HG03280 (cell line): ENCODE measurements at regions not wholly inside any gene's neighbourhood (a gene's known extent, or its start where the extent isn't known, plus 50 kb on each side); places are given as distances from the start of the nearest gene placed in this dataset.
"Not testable (repeated sequence)": the region's sequence is repeated elsewhere in the genome, so short reads cannot be mapped to it uniquely, and the experiment has no call there.

Source experiments
- ATAC-seq: cut with Tn5 transposase; IDR thresholded peaks from one replicate; pipeline ENCODE4 v1.9.1; 2021; ENCODE audit warnings: mild to moderate bottlenecking, moderate library complexity; ENCODE audit not compliant: unreplicated experiment

DNA sequence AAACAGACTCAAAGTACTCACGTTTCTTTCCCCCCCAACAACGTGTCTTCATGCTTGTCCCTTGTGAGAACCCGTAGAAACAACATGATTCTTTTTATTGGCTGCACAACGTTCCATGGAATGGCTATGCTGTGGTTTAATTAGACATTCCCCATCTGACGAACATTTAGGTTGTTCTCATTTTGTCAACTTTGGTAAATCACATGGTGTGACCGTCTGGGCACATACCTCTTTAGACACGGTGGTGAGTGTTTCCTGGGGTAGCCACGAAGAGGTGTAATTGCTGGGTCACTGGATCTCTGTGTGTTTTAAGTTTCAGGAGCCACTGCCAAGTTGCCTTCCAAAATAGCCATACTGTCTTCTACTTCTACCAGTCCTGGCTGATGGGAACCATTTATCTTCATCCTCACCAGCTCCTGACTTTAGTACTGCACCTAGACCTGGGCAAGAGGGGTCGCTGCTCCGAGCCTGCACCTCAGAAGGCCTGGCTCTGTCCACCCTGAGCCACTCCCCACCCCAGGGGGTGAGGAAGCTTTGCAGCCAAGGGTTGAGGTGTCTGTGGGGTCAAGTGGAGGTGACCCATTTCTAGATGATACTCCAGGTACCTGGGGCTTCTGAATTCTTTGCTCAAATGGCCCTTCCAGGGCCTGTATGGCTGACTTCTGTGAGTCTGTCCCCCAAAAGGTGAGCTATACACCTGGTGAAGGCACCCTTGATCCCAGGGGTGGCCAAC is 84.7 kb downstream of the IRX5 start:
- no peak for ATAC-seq

DNA sequence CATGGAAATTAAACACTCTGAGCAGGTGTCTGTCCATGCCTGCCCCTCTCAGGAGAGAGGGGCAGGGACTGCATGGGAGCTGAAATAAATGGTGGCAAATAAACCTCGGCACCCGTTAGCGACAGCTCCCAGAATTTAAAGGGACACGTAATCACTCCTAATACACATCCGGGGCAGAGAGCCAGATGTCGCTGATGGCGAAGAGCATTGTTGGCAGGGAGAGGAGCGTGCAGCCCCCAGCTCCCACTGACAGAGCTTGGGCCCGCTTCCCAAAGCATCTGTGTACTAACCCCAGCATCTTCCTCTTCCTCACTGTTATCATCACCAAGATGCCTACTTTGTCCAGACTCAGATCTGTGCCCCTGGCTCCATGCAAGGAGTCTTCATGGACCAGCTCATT is 85.8 kb downstream of the IRX5 start:
- ATAC-seq, result no peak

DNA sequence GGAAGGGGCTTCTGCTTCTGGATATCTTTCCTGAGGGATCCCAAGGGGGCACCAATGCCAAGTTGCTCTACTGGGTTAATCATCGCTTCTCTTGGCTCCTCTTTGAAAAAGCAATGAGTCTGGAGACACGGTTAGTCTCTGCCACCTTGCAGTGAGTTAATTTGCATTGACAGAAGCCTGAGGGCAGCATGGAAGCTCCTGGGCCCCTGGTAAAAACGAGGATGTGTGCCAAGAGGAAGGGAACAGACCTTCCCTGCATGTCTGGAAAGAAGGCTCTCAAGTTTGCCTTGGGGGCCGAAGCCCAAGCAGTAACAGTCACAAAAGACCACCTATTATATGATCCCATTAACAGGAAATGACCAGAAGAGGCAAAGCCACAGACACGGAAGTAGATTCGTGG is 86.7 kb downstream of the IRX5 start:
- ATAC-seq, result no peak

DNA sequence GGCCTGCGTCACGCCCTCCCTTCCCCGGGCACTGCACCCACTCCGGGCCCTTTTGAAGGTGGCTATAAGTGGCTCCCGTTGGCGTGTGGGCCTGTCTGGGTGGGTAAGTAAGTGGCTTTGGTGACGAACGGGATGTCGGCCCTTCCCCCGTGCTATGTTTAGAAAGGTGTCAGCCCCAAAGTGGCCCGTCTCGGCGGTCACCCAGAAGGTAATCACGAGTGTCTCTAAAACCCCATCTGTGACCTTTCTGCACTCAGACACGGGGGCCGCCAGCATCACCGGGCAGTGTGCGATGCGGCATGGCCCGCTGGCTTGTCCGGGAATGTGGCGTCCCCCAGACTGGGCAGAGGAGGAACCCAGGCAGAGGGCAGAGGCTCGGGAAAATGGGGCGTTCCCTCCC is 88.2 kb downstream of the IRX5 start:
- no peak for ATAC-seq

DNA sequence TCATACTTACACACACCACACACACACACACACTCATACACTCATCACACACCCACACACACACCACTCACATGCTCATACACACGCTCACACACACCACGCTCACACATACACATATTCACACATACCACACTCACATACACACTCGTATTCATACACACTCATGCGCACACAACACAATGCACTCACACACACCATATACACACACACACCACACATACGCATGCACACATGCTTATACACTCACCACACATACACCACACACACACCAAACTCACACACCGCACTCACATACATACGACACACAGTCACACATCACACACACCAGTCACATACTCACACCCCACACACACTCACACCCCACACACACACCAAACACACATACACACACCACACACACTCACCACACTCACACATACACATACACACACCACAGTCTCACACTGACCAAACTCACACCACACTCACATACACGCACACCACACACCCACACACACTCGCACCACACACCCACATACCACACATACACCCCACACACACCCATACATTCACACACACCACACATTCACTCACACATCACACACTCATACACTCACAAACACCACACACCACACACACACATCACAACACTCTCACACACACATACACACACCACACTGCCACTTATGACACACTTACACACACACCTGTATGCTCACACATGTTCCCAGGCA is 88.9 kb downstream of the IRX5 start:
- ATAC-seq, result no peak

DNA sequence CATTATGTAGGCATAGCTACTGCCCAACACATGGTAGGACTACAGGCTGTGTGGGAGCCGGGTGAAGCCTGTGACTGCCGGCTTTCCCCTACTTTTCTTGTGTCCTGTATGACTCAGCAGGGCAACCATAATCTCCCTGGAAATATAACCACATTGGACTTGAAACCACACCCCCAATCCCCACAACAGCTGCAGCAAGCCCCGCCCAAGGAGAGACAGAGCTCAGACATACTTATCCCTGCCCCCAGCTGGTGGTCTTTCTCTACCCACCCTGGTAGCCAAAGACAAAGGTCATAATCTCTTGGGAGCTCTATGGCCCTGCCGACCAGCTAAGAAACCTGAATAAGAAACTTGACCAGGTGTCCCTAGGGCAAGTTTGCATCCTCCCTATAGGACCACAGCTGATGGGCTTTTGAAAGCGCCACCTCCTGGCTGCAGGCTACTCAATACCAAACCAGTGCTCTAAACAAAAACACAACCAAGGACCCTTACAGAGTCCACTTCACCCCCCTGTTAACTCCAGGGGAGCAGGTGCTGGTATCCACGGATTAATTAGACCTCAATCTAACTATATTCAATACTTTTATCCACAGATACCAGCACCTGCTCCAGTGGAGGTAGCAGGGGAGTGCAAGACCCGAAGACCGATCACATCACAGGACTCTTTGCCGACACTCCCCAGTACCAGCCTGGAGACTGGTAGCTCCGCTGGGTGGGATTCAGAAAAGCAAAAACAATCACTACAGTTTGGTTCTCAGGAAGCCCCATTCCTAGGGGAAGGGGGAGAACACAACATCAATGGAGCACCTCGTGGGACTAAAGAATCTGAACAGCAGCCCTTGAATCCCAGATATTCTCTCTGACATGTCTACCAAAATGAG is 91.2 kb downstream of the IRX5 start:
- no peak for ATAC-seq

DNA sequence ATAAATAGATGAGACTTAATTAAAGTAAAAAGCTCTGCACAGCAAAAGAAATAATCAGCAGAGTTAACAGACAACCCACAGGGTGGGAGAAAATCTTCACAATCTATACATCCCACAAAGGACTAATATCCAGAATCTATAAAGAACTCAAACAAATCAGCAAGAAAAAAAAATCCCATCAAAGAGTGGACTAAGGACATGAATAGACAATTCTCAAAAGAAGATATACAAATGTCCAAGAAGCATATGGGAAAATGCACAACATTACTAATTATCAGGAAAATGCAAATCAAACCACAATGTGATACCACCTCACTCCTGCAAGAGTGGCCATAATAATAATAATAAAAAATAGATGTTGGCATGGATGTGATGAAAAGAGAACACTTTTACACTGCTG is 96.6 kb downstream of the IRX5 start:
- ATAC-seq, result not testable (repeated sequence)

DNA sequence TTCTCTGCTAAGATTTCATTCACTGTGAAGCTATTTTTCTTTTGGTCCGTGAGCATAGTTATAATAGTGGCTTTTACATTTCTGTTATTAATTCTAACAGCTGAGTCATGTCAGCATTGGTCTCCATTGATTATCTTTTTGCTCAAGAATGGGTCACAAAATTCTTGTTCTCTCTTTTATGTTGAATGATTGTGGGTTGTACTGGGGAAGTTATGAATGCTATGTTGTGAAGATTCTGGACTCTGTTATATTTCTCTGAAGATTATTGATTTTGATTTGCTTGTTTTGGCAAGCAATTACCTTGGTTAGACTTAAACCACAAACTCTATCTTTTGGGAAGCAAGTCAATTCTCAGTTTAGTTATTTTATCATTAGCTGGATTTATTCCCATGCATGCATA is 98.8 kb downstream of the IRX5 start:
- no peak for ATAC-seq

DNA sequence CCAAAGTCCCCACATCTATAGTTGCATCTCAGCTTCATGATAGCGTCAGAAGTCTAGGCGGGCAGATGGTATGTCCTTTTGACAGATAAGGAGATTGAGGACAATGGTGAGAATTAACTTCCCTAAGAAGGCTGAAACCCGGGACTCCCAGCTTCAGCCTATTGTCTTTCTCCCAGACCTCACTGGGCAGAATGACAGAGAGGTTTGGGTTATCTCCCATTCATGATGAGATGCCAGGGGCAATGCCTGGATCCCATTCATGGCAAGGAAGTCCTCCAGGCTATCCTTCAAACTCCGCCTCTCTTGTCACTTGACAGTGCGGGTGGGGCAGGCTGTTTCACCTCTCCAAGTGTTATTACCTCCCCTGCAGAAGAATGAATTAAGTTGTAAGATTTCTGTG is 100.3 kb downstream of the IRX5 start:
- no peak for ATAC-seq

DNA sequence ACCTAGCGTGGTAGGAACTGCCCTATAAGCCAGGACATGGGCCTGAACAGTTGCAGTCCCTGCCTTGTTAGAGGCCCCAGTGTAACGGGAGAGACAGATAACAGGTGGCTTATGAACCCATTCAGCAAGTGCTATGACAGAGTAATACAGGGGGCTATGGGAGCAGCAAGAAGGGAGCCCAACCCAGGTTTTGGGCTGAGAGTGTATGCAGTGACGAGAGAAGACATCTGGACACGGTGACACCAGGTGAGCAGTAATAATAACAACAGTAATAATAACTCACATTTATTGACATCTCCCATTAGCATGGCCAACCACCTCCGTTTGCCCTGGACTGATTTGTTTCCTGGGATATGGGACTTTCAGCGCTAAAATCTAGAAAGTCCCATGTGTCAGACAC is 100.8 kb downstream of the IRX5 start:
- no peak for ATAC-seq

DNA sequence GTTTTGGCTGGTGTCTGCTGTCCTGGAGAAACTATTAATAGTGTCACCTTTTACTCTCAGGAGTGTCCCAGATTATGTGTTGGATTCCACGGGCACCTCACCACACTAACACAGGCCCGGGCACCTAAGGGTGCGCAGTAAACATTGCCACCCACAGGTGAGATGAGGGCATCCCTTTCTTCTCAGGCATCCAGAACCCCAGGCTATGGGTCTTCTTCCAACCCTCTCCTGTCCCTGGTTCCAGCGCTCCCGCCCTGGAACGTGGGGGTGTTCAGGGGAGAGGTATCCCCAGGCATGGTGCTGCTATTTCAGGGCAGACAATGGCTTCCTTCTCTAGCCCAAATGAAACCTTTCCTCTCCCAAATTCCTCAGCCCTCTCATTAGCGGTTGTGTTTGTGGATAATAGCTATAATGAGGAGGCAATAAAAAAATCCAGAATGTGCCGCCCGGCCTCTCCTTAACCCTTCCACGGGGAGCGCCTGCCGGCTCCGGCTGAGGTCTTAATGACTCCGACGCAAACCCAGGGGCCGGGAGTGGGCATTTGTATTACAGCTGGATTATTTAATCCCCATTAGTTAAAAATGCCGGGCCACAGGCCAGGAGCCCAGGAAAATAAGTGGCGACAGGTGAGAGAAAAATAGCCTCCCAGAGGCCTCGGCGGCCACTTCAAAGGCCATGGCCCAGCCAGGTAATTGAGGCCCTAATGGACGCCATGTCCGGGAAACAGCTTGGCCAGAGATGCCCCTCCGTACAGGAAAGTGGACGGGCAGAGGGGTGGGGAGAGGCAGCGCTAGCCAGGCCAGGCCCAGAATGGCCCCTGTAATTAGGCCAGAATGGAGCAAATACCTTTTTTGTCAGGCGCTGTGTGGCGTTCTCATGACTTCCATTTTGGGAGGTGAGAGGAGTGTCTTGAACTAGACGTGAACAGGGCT is 102.8 kb downstream of the IRX5 start:
- no peak for ATAC-seq

DNA sequence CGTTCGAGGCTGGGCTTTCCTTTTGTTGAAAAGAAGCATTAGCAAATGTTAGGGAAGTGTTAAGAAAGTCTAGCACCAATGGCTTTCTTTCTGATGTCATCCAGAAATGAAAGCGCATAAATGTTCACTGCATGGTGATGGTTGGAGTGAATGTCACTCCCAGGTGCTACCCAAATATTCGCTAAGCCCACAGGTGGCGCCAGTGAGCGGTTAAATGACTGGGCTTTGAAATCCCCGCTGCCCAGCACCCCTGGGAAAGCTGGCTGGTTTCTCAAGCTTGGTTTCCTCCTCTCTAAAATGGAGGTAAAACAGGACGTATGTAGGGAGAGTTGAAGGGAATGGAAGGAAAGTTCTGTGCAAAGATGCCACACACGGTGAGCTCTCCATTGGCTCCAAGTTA is 104.4 kb downstream of the IRX5 start:
- no peak for ATAC-seq

DNA sequence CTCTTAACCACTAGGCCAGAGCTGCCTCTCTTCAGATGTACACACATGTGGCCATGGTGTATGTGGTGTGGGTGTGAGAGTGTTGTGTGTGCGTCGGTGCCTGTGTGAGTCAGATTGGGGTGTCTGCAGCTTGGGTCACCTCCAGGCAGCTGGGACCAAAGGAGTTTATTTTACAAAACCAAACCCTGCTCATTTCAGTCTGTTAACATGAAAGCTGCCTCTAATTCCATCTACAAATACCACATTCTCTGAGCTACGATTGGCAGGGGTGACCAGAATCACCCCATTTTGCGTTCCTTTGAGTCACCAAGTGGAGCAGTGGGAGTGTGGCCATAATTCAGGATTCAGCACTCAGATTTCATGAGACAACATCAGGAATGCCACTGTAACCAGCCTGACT is 105.3 kb downstream of the IRX5 start:
- no peak for ATAC-seq

DNA sequence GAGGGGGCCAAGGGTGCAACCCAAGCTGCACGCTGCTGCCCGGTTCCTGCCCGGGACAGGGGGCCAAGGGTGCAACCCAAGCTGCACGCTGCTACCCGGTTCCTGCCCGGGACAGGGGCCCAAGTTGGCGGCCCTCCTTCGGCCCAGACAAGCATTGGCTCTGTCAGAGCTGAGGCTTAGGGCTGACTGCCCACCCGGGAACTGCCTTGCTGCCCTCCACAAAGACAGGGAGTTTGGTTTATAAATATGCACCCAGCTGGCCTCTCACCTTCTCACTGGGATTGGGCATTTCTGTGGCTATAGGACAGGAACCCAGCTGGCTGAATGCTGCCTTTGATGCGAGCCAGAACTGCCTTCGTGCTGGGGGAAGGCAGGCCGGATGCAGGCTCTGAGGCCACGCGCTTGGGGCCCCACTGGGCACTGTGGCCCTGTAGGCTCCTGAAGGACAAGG is 105.7 kb downstream of the IRX5 start:
- no peak for ATAC-seq

DNA sequence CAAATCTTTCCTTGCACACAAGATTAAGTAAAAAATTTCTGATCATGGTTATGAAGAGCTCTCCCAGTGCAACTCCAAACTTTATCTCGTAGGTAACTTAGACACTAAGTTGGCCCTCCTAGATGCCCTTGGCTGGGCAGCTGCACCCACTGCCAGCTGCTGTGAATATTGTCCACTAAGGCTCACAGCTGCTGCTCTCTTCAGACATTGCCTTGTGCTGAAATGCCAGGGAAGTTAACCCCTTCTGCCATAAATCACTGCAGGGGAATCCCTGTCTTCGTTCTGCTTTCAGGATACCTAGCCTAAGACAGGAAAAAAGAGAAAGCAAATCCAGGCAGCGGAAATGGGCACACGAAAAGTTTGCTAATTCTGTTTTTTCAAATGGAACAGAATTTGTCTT is 106.4 kb downstream of the IRX5 start:
- no peak for ATAC-seq

DNA sequence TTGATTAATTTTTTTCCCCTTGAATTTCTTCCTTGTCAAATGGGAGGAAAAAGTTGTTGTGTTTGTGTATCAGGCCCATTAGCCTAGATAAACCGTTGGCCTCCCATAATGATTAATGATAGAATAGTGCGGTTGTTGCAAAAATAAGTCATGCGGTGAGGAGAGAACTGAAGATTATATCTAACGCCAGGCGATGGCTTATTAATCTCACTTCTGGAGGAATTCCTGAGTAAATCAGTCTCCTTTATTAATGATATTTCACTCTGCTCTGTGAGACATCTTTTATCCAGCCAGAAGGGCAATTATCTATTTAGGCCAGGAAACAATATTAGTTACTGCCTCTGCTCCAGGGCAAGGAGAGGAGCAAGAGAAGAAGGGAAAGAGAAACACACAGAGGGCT is 107.3 kb downstream of the IRX5 start:
- no peak for ATAC-seq

DNA sequence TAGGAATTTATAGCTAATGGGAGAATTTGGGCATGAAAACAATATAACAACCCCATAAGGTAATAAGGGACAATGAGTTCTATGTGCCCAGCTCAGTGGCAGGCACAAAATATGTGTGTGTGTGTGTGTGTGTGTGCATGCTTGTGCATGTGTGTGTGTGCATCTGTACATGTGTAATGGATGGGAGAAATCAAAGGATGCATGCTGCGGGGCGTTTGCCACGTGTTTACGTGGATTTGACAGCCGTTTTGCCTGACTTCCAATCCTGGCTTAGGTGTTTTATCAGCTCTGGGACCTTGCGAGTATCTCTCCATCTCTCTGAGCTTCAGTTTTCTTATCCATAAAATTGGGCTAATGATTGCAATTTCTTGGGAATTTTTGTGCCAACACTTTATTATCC is 108.4 kb downstream of the IRX5 start:
- no peak for ATAC-seq

DNA sequence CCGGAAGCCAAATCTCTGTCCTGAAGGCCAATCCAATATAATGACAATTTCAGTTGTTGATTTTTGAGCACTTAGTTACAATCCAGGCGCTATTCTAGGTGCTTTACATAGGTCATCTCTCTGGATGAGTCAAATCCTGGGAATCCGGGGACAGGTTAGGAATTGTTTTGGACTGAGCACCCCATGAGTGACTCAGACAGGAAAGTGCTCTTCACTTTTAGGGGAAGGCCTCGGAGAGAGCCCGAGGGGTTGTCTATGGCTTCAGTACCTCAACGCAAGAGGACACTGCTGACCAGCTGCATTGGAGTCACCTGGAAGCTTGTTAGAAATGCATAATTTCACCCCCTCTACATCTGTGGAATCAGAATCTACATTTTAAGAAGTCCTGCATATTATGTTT is 108.8 kb downstream of the IRX5 start:
- no peak for ATAC-seq

DNA sequence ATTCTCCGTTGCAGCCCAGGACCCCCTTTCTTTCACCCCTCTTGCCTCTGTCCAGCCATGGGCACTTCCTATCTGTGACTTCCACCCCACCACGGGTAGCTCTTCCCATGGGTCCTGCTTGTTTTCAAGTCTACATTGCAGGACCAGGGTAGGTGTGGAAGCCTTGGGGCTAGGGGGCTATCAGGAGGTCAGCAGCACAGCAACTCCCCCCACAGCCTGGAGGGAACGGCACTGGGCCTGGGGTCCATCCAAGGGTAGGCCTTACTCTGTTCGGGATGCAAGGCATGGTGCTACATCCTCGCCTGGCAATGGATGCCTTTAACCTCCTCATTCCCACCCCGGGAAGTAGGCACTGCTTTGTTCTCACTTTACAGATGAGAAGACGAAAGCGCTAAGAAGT is 109.3 kb downstream of the IRX5 start:
- no peak for ATAC-seq

DNA sequence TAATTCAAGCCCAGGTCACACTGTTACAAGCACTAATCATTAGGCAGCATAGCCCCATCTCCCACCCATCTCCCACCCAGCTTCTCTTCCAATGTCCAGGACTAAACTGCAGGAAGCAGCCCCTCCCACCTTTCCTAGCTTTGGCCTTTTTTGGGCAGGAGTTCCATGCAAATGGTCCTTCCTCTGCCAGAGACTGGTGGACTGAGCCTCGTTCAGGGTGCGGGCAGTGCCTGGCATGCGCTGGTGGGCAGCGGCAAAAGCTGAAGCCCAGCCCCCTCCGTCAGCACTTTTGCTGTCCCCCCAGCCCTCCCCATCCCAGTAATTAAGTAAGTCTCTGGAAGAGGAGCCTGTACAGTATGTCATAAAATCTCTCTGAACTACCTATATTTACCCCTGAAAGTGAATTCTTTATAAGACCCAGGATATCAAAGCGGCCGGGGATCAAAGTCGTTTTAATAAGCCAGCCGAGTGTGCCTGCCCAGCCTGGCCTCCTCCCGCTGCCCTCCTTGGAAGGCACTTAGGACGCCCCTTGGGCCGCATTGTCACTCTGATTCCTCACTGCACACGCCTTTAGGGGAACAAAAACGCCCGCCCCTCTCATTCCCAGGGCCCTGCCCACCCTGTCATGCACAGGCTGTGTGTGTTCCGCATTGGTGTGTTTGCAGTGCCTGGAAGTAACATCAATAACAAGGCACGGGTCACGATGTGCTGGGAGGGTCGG is 109.9 kb downstream of the IRX5 start:
- ATAC-seq, result no peak
